DMS114 treated with DMSO at 0.1 percent for 48 hours (cell line): ENCODE measurements at regions not wholly inside any gene's neighbourhood (a gene's known extent, or its start where the extent isn't known, plus 50 kb on each side); places are given as distances from the start of the nearest gene placed in this dataset.
"Not testable (repeated sequence)": the region's sequence is repeated elsewhere in the genome, so short reads cannot be mapped to it uniquely, and the experiment has no call there.

Source experiments
- DNase-seq: peaks from one replicate; lab custom pipeline; 2025; ENCODE audit not compliant: unreplicated experiment; lab: John Stamatoyannopoulos, UW

DNA sequence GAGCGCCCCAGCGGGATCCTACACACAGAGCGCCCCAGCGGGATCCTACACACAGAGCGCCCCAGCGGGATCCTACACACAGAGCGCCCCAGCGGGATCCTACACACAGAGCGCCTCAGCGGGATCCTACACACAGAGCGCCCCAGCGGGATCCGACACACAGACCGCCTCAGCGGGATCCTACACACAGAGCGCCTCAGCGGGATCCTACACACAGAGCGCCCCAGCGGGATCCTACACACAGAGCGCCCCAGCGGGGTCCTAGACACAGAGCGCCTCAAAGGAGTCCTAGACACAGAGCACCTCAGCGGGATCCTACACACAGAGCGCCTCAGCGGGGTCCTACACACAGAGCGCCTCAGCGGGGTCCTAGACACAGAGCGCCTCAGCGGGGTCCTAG, 1352.7 kb downstream of the GATA3 start:
- DNase-seq = not testable (repeated sequence)

DNA sequence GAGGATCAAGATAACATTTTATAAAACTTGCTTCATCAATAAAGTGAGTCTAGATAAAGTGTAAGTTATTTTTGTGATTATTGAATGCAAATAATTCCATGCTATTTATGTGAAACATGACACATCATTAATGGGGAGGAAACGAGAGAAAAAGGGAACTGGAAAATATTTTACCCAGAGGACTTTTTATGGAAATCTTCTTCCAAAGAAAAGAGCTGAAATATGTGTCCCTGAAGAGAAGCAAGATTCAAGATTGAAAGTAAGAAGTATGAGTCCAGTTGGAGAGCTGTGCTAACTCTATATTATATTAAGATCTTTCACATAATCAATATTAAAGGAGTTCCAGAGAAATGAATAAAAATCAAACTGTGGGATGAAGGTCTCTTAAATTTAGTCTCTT, 1361.8 kb downstream of the GATA3 start:
- DNase-seq = no peak

DNA sequence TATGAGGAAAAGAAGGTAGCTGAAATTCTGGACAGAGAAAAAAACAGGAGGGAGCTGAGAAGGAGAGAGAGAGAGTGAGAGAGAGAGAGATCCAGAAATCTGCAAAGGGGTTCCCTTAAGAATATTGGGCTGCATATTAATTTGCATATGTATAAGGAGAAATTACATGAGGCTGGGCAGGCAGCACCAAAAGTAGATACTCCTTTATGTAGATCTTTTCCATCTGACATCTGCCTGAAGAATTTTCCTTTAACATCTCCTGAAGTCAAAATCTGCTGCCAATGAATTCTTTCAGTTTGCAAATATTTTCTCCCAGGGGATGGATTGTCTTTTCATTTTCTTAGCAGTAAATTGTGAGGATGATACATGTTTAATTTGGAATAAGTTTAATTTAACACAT, 1365.3 kb downstream of the GATA3 start:
- DNase-seq = no peak

DNA sequence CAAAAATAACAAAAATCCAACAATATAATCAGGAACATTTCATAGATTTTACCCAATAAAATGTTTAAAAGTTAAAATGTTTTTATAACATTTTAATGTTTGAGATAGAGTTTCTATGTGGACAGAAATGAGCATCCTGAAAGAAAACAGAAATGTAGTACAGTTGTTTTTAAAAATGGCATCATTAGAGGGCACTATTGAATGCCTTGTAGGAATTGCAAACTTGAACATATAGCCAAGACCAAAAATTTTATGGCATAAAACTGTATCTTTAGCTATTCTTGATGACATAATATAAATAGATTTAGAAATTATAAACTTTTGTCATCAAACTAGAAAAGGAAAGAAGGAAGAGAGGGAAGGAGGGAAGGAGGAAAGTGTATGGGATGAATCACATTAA, 1372.7 kb downstream of the GATA3 start:
- DNase-seq = no peak

DNA sequence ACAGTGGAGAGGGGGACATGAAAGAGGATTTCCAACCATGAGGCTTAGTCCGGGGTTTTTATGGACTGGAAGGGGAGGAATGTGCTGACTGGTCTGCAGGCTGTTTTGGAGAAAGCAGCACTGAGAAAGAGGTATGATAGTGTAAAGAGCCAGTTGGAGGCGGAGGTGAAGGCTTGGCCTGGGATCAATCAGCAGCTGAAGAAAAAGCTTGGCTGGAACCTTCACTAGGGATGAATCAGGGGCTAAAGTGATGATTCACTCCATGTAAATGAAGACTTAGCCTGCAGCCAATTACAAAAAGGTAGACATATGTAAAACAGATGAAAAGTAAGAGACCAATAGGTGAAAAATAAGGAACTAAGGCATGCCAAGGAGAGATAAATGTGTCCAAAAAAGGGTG, 1382.6 kb downstream of the GATA3 start:
- DNase-seq = no peak

DNA sequence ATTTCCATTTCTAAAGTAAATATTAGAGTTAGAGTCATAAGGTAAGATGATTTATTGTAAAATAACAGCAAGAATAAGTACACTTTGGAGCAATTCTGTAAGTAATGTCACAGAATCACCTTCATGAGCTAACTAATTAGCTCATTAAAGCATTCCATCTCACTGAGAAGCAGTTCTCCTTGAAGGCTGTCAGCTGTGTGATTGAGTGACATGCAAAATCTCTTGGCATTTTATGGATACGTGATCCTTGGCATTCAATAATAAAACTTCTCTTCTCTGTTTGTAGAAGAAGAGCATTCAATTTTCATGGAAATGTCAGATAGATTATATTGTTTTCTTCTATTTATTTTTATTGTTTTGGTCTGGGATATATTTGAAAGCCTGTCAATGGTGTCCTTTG, 1389.3 kb downstream of the GATA3 start:
- DNase-seq = no peak

DNA sequence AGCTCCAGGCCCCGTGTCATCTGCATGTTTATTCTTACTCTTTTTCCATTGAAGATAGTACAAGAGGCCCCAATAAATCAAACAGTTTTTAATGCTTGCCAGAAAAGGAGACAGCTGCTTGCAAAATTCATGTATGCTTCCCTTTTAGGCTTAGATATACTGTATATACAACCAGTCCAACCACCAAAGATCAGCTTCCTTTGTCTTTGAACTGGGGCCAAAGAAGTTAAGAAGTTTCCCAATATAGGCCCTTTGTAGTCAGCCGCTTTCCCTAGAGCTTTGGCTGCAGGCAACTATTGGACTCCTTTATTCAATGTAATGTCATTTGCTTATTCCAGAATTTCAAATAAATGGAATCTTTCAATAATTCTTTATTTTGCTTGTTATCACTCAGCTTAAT, 1395.0 kb downstream of the GATA3 start:
- no peak for DNase-seq

DNA sequence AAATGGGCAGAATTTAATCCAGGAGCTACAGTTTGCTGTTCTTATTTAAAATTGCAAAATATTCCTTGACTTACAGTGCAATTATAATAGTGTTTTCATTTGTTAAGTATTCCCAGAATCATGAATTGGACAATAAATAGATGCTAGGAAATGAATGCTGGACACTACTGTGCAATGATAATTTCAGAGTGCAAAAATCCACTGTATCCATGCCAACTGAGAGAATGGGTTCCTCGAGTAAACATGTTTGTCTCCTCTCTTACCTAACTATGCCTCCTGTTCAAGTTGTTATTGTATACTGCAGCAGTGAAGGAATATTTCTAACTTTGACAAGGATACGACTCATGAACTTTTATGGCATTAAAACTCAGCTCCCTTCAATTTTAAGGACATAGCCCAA, 1396.3 kb downstream of the GATA3 start:
- no peak for DNase-seq

DNA sequence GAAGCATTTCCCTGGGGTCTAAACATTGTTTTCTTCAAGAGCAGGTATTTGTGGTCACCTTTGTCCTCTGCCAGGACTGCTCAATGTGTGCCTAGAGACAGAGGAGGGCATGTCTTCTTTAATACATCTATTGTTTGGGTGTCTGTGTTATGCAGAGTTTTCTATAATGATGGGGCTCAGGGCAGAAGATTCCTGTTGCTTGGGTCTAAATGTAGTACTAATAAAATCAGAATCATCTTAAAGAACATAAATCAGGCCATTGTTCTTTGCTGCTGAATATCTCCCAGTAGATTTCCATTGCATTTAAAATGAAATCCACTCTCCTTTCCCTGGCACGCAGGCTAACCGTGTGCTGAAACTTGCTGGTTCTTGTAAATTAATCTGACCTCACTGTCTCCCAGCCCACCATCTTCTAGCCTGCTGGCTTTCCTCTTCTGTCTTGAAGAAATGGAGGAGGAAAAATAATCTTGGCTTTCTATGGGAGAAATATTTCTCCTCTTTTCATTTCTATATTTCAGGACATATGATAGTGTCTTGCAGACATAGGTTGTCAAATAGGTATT, 1396.8 kb downstream of the GATA3 start:
- no peak for DNase-seq

DNA sequence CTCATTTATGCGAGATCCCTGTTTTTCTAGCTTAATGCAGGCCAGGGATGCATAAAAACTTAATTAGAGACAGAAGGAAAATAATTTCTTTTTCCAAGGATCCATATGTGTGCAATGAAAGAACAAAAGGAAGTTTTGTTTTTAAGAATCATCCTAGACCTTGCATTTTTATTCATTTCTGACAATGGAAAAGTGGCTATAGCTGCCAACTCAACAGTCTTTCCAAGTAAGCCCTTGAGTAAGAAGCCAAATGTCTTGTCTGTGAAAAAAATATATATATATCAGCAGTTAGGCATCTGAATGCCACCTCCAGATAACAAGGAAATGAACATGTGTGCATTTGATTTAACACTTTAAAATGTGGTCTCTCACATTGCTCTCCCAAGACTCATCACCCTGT, 1397.6 kb downstream of the GATA3 start:
- no peak for DNase-seq

DNA sequence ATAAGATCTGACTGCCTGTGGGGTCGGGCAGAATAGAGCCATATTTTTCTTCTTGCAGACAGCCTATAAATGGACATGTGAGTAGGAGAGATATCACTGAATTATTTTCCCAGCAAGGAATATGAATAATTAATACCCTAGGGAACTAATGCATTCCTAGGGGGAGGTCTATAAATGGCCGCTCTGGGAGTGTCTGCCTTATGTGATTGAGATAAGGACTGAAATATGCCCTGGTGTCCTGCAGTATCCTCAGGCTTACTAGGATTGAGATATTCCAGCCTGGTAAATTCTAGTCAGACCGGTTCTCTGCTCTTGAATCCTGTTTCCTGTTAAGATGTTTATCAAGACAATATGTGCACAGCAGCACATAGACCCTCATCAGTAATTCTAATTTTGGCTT, 1399.4 kb downstream of the GATA3 start:
- not testable (repeated sequence) for DNase-seq

DNA sequence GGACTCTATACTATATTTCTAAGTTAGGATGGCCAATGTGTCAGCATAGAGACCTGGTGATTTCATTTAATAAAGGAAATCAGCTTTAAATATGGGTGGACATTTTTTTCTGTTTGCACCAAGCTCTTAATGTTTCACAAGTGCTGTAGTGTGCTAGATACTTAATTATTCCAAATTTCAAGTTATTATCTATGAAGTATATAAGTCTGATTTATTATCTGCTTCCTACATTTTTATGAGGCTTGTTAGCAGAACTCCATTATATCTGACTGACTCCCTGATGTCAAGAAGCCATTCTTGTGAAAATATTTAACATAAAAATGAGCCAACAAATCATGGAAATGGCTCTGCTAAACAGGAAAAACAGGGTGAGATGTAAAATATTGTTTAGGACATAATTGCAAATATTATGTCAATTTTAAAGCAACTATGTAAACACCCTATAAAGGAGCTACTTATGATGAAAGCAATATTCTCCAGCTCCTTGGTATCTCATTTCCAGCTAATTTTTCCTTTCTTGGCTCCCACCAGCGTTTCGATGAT, 1415.2 kb downstream of the GATA3 start:
- no peak for DNase-seq

DNA sequence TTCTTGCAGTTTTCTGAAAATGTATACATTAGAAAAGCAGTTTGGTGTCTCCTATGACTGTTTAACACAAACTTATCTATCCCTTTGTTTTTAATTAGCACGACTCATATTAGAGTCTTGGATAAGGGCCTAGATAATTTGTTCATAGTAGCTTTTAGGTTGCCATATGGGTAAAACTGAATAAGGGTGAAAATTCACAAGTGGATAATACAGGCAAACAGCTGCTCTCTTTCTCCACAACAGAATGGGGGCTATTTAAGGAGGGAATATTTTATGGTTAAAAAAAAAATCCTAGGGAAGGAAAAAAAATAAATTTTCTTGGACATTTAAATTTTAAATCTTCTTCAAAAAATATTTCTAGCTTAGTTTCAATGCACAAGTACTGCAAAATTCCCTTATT, 1416.1 kb downstream of the GATA3 start:
- no peak for DNase-seq

DNA sequence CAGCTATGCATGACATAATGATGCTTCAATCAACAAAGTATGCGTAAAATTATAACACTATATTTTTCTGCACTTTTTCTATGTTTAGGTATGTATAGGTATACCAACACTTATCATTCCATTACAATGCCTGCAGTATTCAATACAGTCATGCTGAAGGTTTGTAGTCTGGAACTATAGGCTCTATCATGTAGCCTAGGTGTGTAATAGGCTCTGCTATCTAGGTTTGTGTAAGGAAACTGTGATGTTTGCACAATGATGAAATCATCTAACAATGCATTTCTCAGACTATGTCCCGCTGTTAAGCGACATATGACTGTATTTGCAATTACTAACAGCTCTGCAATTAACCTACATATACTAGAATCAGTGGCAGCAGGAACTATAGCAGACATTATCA, 1447.5 kb downstream of the GATA3 start:
- no peak for DNase-seq

DNA sequence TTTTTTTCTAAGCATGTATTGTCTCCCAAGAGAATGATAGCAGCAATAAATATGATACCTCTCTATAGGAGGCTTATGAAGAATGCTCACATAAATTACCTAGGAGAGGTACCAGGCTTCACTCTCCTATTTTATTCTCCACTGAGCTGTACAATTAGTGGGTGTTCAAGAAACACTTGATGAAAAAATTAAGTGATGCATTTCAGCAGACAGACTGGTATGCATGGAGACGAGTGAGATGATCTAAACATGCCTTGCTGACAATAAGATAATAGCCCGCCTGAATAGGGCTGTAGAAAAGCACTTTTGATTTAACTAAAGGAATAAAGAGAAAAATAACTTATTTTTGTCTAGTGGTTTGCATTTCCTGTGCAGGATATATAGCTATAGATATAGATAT, 1449.7 kb downstream of the GATA3 start:
- no peak for DNase-seq

DNA sequence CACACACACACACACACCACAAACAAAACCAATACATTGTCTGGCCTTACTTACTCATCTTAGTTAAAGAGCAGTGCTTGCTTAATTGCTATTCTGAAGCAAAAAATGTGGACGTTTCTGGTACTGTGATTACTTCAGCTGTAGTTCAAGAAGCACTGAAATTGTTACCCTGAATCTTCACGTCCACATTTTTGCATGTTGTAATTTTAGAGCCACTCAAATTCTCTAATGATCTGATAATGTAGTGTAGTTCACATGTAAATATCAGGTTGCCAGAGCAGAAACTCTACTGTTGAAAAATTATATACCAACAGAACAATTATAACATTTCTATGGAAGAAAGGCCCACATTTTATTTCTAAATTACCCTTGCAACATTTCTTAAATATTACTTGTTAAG, 1451.1 kb downstream of the GATA3 start:
- DNase-seq = no peak

DNA sequence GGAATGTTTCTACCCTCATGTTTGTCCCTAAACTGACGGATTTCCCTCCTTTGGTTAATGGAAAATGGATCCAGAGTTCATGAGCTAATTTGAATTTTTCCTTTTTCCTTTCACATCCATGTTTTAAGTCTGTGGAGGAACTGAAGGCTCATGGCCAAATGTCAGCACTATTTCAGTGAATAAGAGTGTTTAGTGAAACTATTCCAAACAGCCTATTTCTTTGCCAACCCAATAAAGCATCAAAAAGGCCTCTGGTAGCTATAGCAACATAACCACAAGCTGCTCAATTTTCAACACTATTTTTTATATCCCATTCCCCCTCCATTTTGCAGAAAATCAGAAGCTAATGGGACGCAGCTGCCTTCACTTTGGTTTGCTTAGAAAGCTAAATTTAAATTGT, 1454.1 kb downstream of the GATA3 start:
- DNase-seq = no peak

DNA sequence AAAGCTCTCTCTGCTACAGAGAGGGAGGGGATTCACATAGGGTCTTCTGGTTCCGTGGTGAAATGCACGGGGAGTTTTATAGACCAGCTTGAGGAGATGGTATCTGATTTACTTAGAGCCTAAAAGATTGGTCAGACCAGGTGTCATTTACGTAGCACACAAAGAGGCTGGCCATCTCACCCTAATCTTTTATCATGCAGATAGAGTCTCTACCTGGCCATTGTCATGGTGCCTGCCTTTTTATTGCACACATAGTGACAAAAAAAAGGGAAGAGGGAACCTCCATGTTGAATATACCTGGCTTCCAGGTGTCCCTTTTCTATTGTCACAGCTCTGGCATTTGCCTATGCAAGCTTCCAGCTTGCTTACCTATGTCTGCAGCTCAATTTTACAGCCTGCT, 1456.1 kb downstream of the GATA3 start:
- DNase-seq = no peak

DNA sequence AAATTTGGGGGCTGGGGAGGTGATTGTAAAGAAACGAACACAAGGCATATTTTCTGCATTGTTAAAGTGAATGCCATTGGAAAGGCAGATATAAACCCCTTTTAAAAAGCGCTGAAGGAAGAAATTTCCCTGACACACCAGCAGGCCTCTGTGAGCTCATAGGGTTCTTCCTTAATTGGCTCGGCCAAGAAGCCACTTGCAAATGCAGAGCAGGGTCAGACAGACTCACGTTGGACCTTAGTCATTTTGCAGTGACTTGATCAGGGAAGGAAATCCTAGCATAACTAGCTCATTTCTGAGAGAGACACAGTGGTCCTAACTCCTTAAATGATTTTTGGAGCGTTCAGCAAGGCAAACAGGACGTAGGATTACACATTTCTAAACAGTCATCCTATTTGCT, 1461.4 kb downstream of the GATA3 start:
- DNase-seq = no peak

DNA sequence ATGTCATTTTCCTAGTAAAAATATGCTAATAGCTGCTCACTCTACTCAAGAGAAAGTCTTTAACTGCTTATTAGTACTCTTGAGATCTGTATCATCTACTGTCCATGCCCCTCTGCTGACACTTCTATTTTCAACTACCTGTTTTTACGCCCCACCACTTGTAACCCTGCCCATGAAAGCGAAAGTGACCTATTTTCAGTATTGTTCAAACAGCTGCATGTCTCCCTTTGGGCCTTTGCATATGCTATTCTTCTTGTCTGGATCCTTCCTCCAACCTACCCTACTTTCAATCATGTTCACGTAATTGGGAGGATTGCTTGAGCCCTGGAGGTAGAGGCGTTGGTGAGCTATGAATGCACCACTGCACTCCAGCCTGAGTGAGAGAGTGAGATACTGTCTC, 1481.3 kb downstream of the GATA3 start:
- DNase-seq = no peak

DNA sequence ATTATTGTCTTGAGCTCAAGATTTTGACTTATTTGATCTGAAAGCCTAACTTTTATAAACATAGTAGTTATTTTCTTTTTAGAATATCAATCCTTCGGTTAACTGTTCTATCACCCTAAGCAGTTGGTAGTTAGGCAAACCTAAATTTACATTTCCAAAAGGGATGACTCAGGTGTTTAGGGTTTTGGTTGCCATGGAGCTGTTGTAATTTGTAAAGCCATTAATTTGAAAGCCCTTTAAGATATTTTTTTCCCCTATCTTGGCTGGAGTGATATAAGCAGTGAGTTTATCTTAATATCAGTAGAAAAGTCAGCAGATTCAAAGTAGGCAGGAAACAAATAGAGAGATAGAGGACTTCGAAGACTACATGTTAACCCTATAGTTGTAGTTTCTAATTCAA, 1472.6 kb upstream of the CELF2 start:
- no peak for DNase-seq

DNA sequence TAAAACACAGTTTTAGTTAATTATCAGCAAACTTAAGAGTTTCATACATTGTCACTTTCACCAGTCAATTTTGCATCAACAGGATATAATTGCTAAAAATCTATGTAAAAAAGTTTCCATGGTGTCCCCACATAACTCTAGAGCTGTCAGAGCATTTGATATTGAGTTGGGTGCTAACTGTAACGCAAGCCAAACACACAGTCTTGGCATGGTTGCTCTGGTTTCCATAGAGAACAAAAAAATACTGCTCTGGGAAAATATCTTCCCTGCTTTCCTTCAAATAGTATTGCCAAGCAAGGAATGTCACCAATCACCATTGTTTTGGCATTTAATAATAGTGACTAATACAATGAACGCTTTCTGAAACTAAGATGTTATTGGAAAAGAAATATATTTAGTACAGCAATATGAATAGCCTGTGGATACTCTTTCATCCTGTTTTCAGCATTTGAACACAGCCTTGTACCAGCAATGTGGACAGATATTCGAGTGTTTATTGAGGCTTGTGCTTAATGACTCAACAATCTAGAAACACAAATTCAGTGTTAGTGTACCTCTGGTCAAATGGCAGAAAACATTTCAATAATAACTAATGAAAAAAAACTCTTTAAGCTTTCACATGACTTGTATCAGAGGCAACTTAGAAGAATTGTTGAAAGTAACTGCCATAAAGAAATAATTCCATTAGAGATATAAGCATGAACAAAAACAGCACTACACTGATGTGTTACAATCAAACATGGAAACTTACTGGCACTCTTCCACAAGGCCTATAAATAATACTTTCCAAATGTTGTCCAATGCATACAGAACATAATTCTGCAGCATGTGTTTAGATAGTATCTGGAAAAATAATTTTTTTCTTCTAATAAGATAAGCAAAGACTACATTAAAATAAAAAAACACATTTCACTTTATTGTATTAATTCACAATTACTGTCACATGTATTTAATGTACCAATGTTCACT, 1469.5 kb upstream of the CELF2 start:
- DNase-seq = no peak
